ENCODE measurements at regions not wholly inside any gene's neighbourhood (a gene's known extent, or its start where the extent isn't known, plus 50 kb on each side); places are given as distances from the start of the nearest gene placed in this dataset.

- Histone ChIP-seq H3K79me1 (ENCODE audit: low read depth, low read length) (no peaks in the 10 kb centered on the region), H2BK15ac (ENCODE audit: low read length) (no peak overlapping the region), H3K9me3 (replicated peaks in 1 of 2; ENCODE audit: control insufficient read depth in 2 of 2, insufficient read depth in 1 of 2, low read depth in 1 of 2, low read length in 2 of 2) (no peaks in the 10 kb centered on the region), H2BK5ac (ENCODE audit: low read length) (no peak overlapping the region), H3K14ac (ENCODE audit: low read length) (no peak overlapping the region), H3K18ac (ENCODE audit: low read length) (no peak overlapping the region), H2AK5ac (ENCODE audit: low read depth, low read length) (no peak overlapping the region), H3K4me1 (ENCODE audit: control insufficient read depth in 2 of 2, insufficient read depth in 1 of 2, low read depth in 1 of 2, low read length in 2 of 2) (no peaks in the 10 kb centered on the region), H3K23ac (ENCODE audit: low read depth, low read length, poor library complexity) (no peak overlapping the region), H3K27me3 (ENCODE audit: control insufficient read depth in 3 of 3, insufficient read depth in 3 of 3, low read depth in 1 of 3, low read length in 3 of 3) (no peaks in the 10 kb centered on the region), H2AFZ (ENCODE audit: low read length) (no peak overlapping the region), H3K4me2 (ENCODE audit: insufficient read depth, low read length, poor library complexity, severe bottlenecking) (no peak overlapping the region), H3K4ac (ENCODE audit: low read length) (no peak overlapping the region), H4K91ac (ENCODE audit: low read depth, low read length, poor library complexity) (no peak overlapping the region), H3K36me3 (replicated peaks in 1 of 2; ENCODE audit: control insufficient read depth in 2 of 2, insufficient read depth in 2 of 2, low read length in 2 of 2) (no peaks in the 10 kb centered on the region), H3K9ac (ENCODE audit: low read depth, low read length, poor library complexity) (no peak overlapping the region), H3K27ac (replicated peaks; ENCODE audit: low read length) (no peak overlapping the region), H4K8ac (ENCODE audit: low read depth, low read length) (no peak overlapping the region), H3K4me3 (ENCODE audit: low read length in 2 of 2) (no peak overlapping the region), H2BK12ac (ENCODE audit: low read length) (no peak overlapping the region), H2BK120ac (ENCODE audit: low read depth, low read length) (no peak overlapping the region)
- WGBS, 2 donors (ENCODE audit: extremely low coverage in 2 of 2, insufficient read length in 2 of 2, insufficient replicate concordance in 1 of 2): no CpG with 5 or more reads among the region's 1 CpG
- no peak for DNase-seq (ENCODE audit: low spot score)
Measured at GRCh38 chrX:128759177-128759576, 707.0 kb upstream of the ACTRT1 start.

DNA sequence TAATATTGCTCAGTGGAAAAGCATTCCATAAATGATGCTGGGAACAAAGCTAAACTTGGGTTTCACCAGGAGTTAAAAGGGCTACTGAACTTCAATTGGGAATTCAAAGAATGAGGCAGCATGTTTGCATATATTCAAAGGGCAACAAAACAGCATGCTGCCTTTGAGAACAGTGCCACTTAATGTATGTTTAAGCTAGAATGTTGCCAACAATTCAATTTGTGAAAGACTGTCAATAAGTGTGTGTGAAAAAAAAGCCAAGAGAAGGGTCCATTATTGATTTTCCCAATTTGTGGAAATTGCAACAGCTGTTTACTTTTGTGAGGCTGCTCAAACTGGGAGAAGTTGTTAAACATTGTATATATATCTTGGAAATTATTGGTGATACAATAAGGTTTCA is 701.9 kb upstream of the ACTRT1 start:
- Histone ChIP-seq H2BK15ac (ENCODE audit: low read length) (no peak overlapping the region), H3K9me3 (replicated peaks in 1 of 2; ENCODE audit: control insufficient read depth in 2 of 2, insufficient read depth in 1 of 2, low read depth in 1 of 2, low read length in 2 of 2) (no peaks in the 10 kb centered on the region), H2BK12ac (ENCODE audit: low read length) (no peak overlapping the region), H3K18ac (ENCODE audit: low read length) (no peak overlapping the region), H3K9ac (ENCODE audit: low read depth, low read length, poor library complexity) (no peak overlapping the region), H4K8ac (ENCODE audit: low read depth, low read length) (no peak overlapping the region), H3K36me3 (replicated peaks in 1 of 2; ENCODE audit: control insufficient read depth in 2 of 2, insufficient read depth in 2 of 2, low read length in 2 of 2) (no peaks in the 10 kb centered on the region), H4K91ac (ENCODE audit: low read depth, low read length, poor library complexity) (no peak overlapping the region), H3K4me1 (ENCODE audit: control insufficient read depth in 2 of 2, insufficient read depth in 1 of 2, low read depth in 1 of 2, low read length in 2 of 2) (no peaks in the 10 kb centered on the region), H2AFZ (ENCODE audit: low read length) (no peak overlapping the region), H3K79me1 (ENCODE audit: low read depth, low read length) (no peaks in the 10 kb centered on the region), H3K4me2 (ENCODE audit: insufficient read depth, low read length, poor library complexity, severe bottlenecking) (no peak overlapping the region), H3K14ac (ENCODE audit: low read length) (no peak overlapping the region), H2AK5ac (ENCODE audit: low read depth, low read length) (no peak overlapping the region), H3K27ac (replicated peaks; ENCODE audit: low read length) (no peak overlapping the region), H2BK120ac (ENCODE audit: low read depth, low read length) (no peak overlapping the region), H3K4ac (ENCODE audit: low read length) (no peak overlapping the region), H2BK5ac (ENCODE audit: low read length) (no peak overlapping the region), H3K4me3 (ENCODE audit: low read length in 2 of 2) (no peak overlapping the region), H3K27me3 (ENCODE audit: control insufficient read depth in 3 of 3, insufficient read depth in 3 of 3, low read depth in 1 of 3, low read length in 3 of 3) (no peaks in the 10 kb centered on the region), H3K23ac (ENCODE audit: low read depth, low read length, poor library complexity) (no peak overlapping the region)
- DNase-seq (ENCODE audit: low spot score): no peak

DNA sequence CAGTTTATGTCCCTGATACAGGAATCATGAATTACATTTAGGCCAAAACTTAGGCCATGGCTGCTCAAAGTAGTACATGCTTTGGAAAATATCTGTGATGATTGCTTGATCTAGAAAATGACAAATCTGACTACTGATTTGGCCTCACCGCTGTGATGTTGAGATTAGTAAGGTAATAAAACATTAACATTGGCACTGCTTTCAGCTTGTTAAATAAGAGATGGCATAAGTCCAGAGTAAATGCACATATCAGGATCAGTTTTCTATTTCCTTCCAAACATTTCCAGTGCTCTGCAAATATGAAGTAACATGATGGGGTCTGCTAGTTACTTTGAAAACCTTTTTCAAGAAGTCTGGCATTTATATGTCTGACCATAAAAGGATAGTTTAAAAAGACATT is 687.3 kb upstream of the ACTRT1 start:
- Histone ChIP-seq H3K23ac (ENCODE audit: low read depth, low read length, poor library complexity) (no peak overlapping the region), H3K4me1 (ENCODE audit: control insufficient read depth in 2 of 2, insufficient read depth in 1 of 2, low read depth in 1 of 2, low read length in 2 of 2) (no peaks in the 10 kb centered on the region), H3K27ac (replicated peaks; ENCODE audit: low read length) (no peak overlapping the region), H3K9me3 (replicated peaks in 1 of 2; ENCODE audit: control insufficient read depth in 2 of 2, insufficient read depth in 1 of 2, low read depth in 1 of 2, low read length in 2 of 2) (no peaks in the 10 kb centered on the region), H4K91ac (ENCODE audit: low read depth, low read length, poor library complexity) (no peak overlapping the region), H3K9ac (ENCODE audit: low read depth, low read length, poor library complexity) (no peak overlapping the region), H3K4me2 (ENCODE audit: insufficient read depth, low read length, poor library complexity, severe bottlenecking) (no peak overlapping the region), H2BK15ac (ENCODE audit: low read length) (no peak overlapping the region), H2AK5ac (ENCODE audit: low read depth, low read length) (no peak overlapping the region), H2BK5ac (ENCODE audit: low read length) (no peak overlapping the region), H3K79me1 (ENCODE audit: low read depth, low read length) (no peaks in the 10 kb centered on the region), H3K4ac (ENCODE audit: low read length) (no peak overlapping the region), H3K18ac (ENCODE audit: low read length) (no peak overlapping the region), H3K36me3 (replicated peaks in 1 of 2; ENCODE audit: control insufficient read depth in 2 of 2, insufficient read depth in 2 of 2, low read length in 2 of 2) (no peaks in the 10 kb centered on the region), H3K14ac (ENCODE audit: low read length) (no peak overlapping the region), H3K4me3 (ENCODE audit: low read length in 2 of 2) (no peak overlapping the region), H2BK120ac (ENCODE audit: low read depth, low read length) (no peak overlapping the region), H4K8ac (ENCODE audit: low read depth, low read length) (no peak overlapping the region), H2AFZ (ENCODE audit: low read length) (no peak overlapping the region), H2BK12ac (ENCODE audit: low read length) (no peak overlapping the region), H3K27me3 (ENCODE audit: control insufficient read depth in 3 of 3, insufficient read depth in 3 of 3, low read depth in 1 of 3, low read length in 3 of 3) (no peaks in the 10 kb centered on the region)
- WGBS, 2 donors (ENCODE audit: extremely low coverage in 2 of 2, insufficient read length in 2 of 2, insufficient replicate concordance in 1 of 2): no CpG with 5 or more reads among the region's 1 CpG
- DNase-seq (ENCODE audit: low spot score): no peak

DNA sequence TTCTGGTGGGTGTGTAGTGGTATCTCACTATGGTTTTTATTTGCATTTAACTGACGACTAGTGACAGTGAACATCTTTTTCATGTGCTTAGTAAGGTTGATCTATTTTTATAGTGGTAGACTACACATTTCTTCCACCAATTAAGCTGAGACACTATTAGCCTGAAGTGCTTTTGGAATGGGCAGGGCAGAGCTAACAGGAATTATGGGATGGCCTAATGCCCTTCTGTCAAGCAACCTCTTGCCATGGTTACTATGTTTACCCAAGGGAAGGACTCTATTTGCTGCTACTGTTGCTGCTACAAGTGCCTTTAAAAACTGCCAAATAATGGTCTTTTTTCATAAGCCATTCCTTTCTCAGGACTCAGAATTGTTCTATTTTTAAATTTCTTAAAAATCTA is 676.7 kb upstream of the ACTRT1 start:
- no peak overlapping the region for H3K9ac ChIP-seq (ENCODE audit: low read depth, low read length, poor library complexity)
- no peak overlapping the region for H3K23ac ChIP-seq (ENCODE audit: low read depth, low read length, poor library complexity)
- no peak overlapping the region for H3K27ac ChIP-seq (replicated peaks; ENCODE audit: low read length)
- no peaks in the 10 kb centered on the region for H3K36me3 ChIP-seq (replicated peaks in 1 of 2; ENCODE audit: control insufficient read depth in 2 of 2, insufficient read depth in 2 of 2, low read length in 2 of 2)
- no peak overlapping the region for H3K4me3 ChIP-seq (ENCODE audit: low read length in 2 of 2)
- no peak overlapping the region for H2BK12ac ChIP-seq (ENCODE audit: low read length)
- H3K79me1 ChIP-seq (ENCODE audit: low read depth, low read length): no peaks in the 10 kb centered on the region
- no peak overlapping the region for H3K18ac ChIP-seq (ENCODE audit: low read length)
- no peak overlapping the region for H4K91ac ChIP-seq (ENCODE audit: low read depth, low read length, poor library complexity)
- H2AK5ac ChIP-seq (ENCODE audit: low read depth, low read length): no peak overlapping the region
- H2AFZ ChIP-seq (ENCODE audit: low read length): no peak overlapping the region
- H2BK5ac ChIP-seq (ENCODE audit: low read length): no peak overlapping the region
- no CpG with 5 or more reads among the region's 1 CpG for WGBS, 2 donors (ENCODE audit: extremely low coverage in 2 of 2, insufficient read length in 2 of 2, insufficient replicate concordance in 1 of 2)
- no peaks in the 10 kb centered on the region for H3K9me3 ChIP-seq (replicated peaks in 1 of 2; ENCODE audit: control insufficient read depth in 2 of 2, insufficient read depth in 1 of 2, low read depth in 1 of 2, low read length in 2 of 2)
- no peak overlapping the region for H3K4me2 ChIP-seq (ENCODE audit: insufficient read depth, low read length, poor library complexity, severe bottlenecking)
- H3K4me1 ChIP-seq (ENCODE audit: control insufficient read depth in 2 of 2, insufficient read depth in 1 of 2, low read depth in 1 of 2, low read length in 2 of 2): no peaks in the 10 kb centered on the region
- no peak overlapping the region for H3K4ac ChIP-seq (ENCODE audit: low read length)
- no peak overlapping the region for H4K8ac ChIP-seq (ENCODE audit: low read depth, low read length)
- H3K27me3 ChIP-seq (ENCODE audit: control insufficient read depth in 3 of 3, insufficient read depth in 3 of 3, low read depth in 1 of 3, low read length in 3 of 3): no peaks in the 10 kb centered on the region
- H3K14ac ChIP-seq (ENCODE audit: low read length): no peak overlapping the region
- no peak overlapping the region for H2BK15ac ChIP-seq (ENCODE audit: low read length)
- H2BK120ac ChIP-seq (ENCODE audit: low read depth, low read length): no peak overlapping the region
- no peak for DNase-seq (ENCODE audit: low spot score)
